Sigmoid colon (tissue), 6 donors: ENCODE measurements at regions not wholly inside any gene's neighbourhood (a gene's known extent, or its start where the extent isn't known, plus 50 kb on each side); places are given as distances from the start of the nearest gene placed in this dataset.

Experiments used
- DNase-seq: peaks from one replicate; pipeline ENCODE4 v3.0.0-alpha.2; 2019
- H3K27ac ChIP-seq, 4 donors: fragments of 200-600 bp; sonication (generic); one replicate each; pipeline ENCODE4 v1.5.1; 2016 to 2019; ENCODE audit warnings: mild to moderate bottlenecking in 1 of 4
- H3K27me3 ChIP-seq, 3 donors: fragments of 200-600 bp; sonication (generic); one replicate each; pipeline ENCODE4 v1.5.1; 2019; ENCODE audit warnings: mild to moderate bottlenecking in 1 of 3
- H3K36me3 ChIP-seq, 4 donors: fragments of 200-600 bp; sonication (generic); one replicate each; pipeline ENCODE4 v1.5.1; 2016 to 2019
- H3K4me1 ChIP-seq, 4 donors: fragments of 200-600 bp; sonication (generic); one replicate each; pipeline ENCODE4 v1.5.1; 2017 to 2019
- H3K4me3 ChIP-seq, 4 donors: fragments of 200-600 bp; sonication (generic); one replicate each; pipeline ENCODE4 v1.5.1; 2017 to 2019; ENCODE audit warnings: mild to moderate bottlenecking in 2 of 4, moderate library complexity in 1 of 4
- H3K9me3 ChIP-seq, 4 donors: fragments of 200-600 bp in 3 of 4; sonication (generic) in 3 of 4; one replicate each; pipeline versions ENCODE4 v1.5.1 to v1.6.1; 2013 to 2019
- EP300 ChIP-seq, 4 donors: sonication (generic); formaldehyde crosslinking; IDR thresholded peaks; one replicate each; pipeline ENCODE4 v1.6.1; 2017; ENCODE audit warnings: antibody characterized with exemption in 4 of 4
- POLR2A ChIP-seq, 2 donors: fragments of 450-650 bp; IDR thresholded peaks; one replicate each; pipeline ENCODE4 v1.6.1; 2016; ENCODE audit warnings: antibody characterized with exemption in 2 of 2, mild to moderate bottlenecking in 2 of 2, moderate library complexity in 2 of 2
- POLR2AphosphoS5 ChIP-seq, 4 donors: sonication (generic); formaldehyde crosslinking; IDR thresholded peaks; one replicate each; pipeline ENCODE4 v1.6.1; 2017; ENCODE audit warnings: antibody characterized with exemption in 4 of 4
- WGBS, 2 donors: extraction: QIAGEN DNeasy Blood & Tissue Kit; methylation state at CpG; one replicate each; pipeline ENCODE4 v1.1.7; 2013; 5-methylcytosine and 5-hydroxymethylcytosine counted together
- intact Hi-C: fragments of 100-400 bp; cut with DNase I; formaldehyde crosslinking; loops from one replicate; pipeline ENCODE4 v1.15.1; 2023
- TF ChIP-seq, protein P1 (sequence below), 4 experiments: fragments of 450-650 bp in 3 of 4; fragments of 200-600 bp in 1 of 4; IDR thresholded peaks; one replicate each; pipeline ENCODE4 v1.5.1; 2016 to 2019; ENCODE audit warnings: antibody characterized with exemption in 4 of 4, mild to moderate bottlenecking in 3 of 4, moderate library complexity in 2 of 4
- donor health status: healthy with polysubstance abuse.
- donor health status: healthy.

GRCh38 chr17:37847811-37848331 lies 76.3 kb upstream of the TBC1D3K start:
- TF ChIP-seq POLR2AphosphoS5 (IDR thresholded peaks at IDR 0.05), result no peak
- TF ChIP-seq POLR2A (IDR thresholded peaks at IDR 0.05), result no peak
- TF ChIP-seq, protein P1, sequence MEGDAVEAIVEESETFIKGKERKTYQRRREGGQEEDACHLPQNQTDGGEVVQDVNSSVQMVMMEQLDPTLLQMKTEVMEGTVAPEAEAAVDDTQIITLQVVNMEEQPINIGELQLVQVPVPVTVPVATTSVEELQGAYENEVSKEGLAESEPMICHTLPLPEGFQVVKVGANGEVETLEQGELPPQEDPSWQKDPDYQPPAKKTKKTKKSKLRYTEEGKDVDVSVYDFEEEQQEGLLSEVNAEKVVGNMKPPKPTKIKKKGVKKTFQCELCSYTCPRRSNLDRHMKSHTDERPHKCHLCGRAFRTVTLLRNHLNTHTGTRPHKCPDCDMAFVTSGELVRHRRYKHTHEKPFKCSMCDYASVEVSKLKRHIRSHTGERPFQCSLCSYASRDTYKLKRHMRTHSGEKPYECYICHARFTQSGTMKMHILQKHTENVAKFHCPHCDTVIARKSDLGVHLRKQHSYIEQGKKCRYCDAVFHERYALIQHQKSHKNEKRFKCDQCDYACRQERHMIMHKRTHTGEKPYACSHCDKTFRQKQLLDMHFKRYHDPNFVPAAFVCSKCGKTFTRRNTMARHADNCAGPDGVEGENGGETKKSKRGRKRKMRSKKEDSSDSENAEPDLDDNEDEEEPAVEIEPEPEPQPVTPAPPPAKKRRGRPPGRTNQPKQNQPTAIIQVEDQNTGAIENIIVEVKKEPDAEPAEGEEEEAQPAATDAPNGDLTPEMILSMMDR (IDR thresholded peaks at IDR 0.05), result no peak
- no peak for TF ChIP-seq EP300 (IDR thresholded peaks at IDR 0.05)
- Histone ChIP-seq H3K36me3 (no peaks in the 10 kb centered on the region), H3K4me3 (no peak overlapping the region), H3K27me3 (peaks cover 0 to 22% (median 16%) of the 10 kb centered on the region in 3 donors), H3K9me3 (no peaks in the 10 kb centered on the region), H3K4me1 (peaks cover 0 to 8% (median 0%) of the 10 kb centered on the region in 4 donors), H3K27ac (no peak overlapping the region)
- WGBS, 2 donors, result 82 to 83% methylated on average over 12 of the region's 12 CpGs
- DNase-seq, result no peak
- intact Hi-C loops, result no loop called here

GRCh38 chr17:37847102-37847501 lies 77.1 kb upstream of the TBC1D3K start:
- no peak for DNase-seq
- no peak overlapping the region for H3K4me3 ChIP-seq
- H3K4me1 ChIP-seq, result peaks cover 0 to 8% (median 0%) of the 10 kb centered on the region in 4 donors
- intact Hi-C loops, result no loop called here
- no peaks in the 10 kb centered on the region for H3K9me3 ChIP-seq
- WGBS, 2 donors, result 88% methylated on average over 7 of the region's 7 CpGs
- H3K27me3 ChIP-seq, result peaks cover 0 to 23% (median 16%) of the 10 kb centered on the region in 3 donors
- H3K36me3 ChIP-seq, result no peaks in the 10 kb centered on the region
- TF ChIP-seq EP300 (IDR thresholded peaks at IDR 0.05) (no peak), POLR2A (IDR thresholded peaks at IDR 0.05) (no peak), POLR2AphosphoS5 (IDR thresholded peaks at IDR 0.05) (no peak)
- TF ChIP-seq, protein P1 (IDR thresholded peaks at IDR 0.05), result no peak
- H3K27ac ChIP-seq, result no peak overlapping the region

DNA sequence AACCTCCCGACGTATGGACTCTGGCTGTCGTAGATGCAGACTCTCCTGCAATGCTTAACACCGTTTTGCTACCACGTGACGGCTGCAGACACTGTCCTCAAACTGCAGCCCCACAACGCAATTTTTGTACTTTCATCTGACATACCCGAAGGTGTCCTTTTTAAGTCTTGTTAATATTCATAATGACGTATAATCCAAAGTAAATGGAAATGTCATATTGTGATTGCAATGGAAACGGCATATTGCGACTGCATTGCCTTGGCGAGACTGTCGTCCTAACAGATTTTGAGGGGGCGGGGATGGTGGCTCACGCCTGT lies 79.3 kb upstream of the TBC1D3K start:
- Histone ChIP-seq H3K4me1 (peaks cover 0 to 8% (median 0%) of the 10 kb centered on the region in 4 donors), H3K27me3 (peaks cover 0 to 28% (median 16%) of the 10 kb centered on the region in 3 donors), H3K36me3 (no peaks in the 10 kb centered on the region), H3K4me3 (no peak overlapping the region), H3K9me3 (no peaks in the 10 kb centered on the region), H3K27ac (no peak overlapping the region)
- TF ChIP-seq POLR2A (IDR thresholded peaks at IDR 0.05) (no peak), POLR2AphosphoS5 (IDR thresholded peaks at IDR 0.05) (no peak), EP300 (IDR thresholded peaks at IDR 0.05) (no peak)
- TF ChIP-seq, protein P1 (IDR thresholded peaks at IDR 0.05), result no peak
- 44 to 54% methylated on average over 15 of the region's 15 CpGs for WGBS, 2 donors
- no peak for DNase-seq
- intact Hi-C loops, result no loop called here

DNA sequence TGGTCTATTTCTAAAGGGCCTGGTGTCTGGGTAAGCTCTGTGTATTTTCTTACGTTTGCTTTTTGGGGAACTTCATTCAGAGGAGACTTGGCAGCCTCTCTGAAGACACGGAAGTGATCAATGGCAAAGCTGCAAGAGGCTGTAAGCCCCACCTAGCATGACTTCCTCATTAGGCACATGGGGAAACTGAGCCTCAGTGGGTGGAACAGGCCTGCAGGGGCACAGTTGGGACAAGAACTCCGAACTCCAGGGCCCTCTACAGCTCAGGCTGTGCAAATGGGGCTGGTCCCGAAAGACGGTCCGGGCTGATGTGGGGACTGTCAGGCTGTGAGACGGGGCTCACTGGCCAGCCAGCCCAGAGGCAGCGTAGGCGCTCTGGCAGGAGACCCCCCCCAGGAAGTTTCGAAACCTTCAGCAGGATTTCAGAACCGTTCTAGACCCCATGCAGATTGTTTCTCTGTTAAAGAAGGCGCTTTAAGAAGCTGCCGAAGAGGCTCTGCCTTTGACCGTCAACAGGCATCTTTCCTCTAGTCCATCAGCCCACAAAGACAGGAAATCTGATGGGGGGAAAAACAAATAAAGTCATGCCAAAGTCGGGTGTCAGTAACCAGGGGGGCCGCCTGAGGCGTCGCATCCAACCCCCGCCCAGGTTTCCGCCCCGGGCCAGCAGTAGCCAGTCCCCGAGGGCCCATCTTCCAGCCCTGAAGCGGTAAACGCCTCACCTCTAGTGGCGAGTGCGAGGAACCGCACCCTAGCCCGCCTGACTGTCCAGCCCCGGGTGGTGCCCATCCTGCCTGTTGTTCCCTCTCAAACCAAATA lies 79.8 kb upstream of the TBC1D3K start:
- Histone ChIP-seq H3K27me3 (peaks cover 0 to 33% (median 16%) of the 10 kb centered on the region in 3 donors), H3K36me3 (no peaks in the 10 kb centered on the region), H3K4me1 (peaks cover 0 to 8% (median 0%) of the 10 kb centered on the region in 4 donors), H3K27ac (no peak overlapping the region), H3K9me3 (no peaks in the 10 kb centered on the region), H3K4me3 (peak overlapping the region in 2 of 4 donors; percentile 4 to 16)
- TF ChIP-seq, protein P1 (IDR thresholded peaks at IDR 0.05), result peak in 3 of 4 experiments; percentile 48 to 66 (median 52)
- TF ChIP-seq POLR2AphosphoS5 (IDR thresholded peaks at IDR 0.05), result no peak
- no peak for TF ChIP-seq POLR2A (IDR thresholded peaks at IDR 0.05)
- TF ChIP-seq EP300 (IDR thresholded peaks at IDR 0.05), result no peak
- WGBS, 2 donors, result 19 to 32% methylated on average over 29 of the region's 29 CpGs
- no peak for DNase-seq
- intact Hi-C loops, result no loop called here
